ENCODE measurements at regions not wholly inside any gene's neighbourhood (a gene's known extent, or its start where the extent isn't known, plus 50 kb on each side); places are given as distances from the start of the nearest gene placed in this dataset.

GRCh38 chr2:13034861-13035260 lies 318.1 kb downstream of the TRIB2 start (continued):
- TF ChIP-seq NANOG (IDR thresholded peaks at IDR 0.05; ENCODE audit: borderline replicate concordance) (no peak), ZNF331 (CRISPR knock-in tag; IDR thresholded peaks at IDR 0.05; ENCODE audit: low read depth) (no peak)

GRCh38 chr2:13035866-13036265 lies 319.1 kb downstream of the TRIB2 start:
- Histone ChIP-seq H3F3A (replicated peaks; ENCODE audit: low read depth) (no peaks in the 10 kb centered on the region), H3K4me2 (no peak overlapping the region), H3K79me2 (replicated peaks; ENCODE audit: insufficient read depth) (no peaks in the 10 kb centered on the region), H4K20me1 (replicated peaks; ENCODE audit: insufficient read depth) (no peaks in the 10 kb centered on the region), H2AFZ (no peak overlapping the region), H3K36me3 (ENCODE audit: insufficient read depth) (no peaks in the 10 kb centered on the region), H3K4me3 (no peak overlapping the region), H3K27me3 (ENCODE audit: insufficient read depth) (no peaks in the 10 kb centered on the region), H3K4me1 (ENCODE audit: insufficient read depth) (no peaks in the 10 kb centered on the region), H3K27ac (ENCODE audit: low read depth) (no peak overlapping the region), H3K9me2 (ENCODE audit: insufficient read depth) (no peaks in the 10 kb centered on the region)
- Mint-ChIP-seq H3K9me3 (peaks cover 4% of the 10 kb centered on the region; the same call in 2 of the 3 replicates), H3K36me3 (ENCODE audit: low read depth) (no peaks in the 10 kb centered on the region), H3K27ac (no peak overlapping the region), H3K27me3 (ENCODE audit: insufficient read depth, low read depth, poor library complexity) (no peaks in the 10 kb centered on the region), H3K4me3 (no peak overlapping the region), H3K4me1 (no peaks in the 10 kb centered on the region)
- DNase-seq (ENCODE audit: low spot score) (no peak), ATAC-seq (no peak)
- TF ChIP-seq POLR2AphosphoS5 (IDR thresholded peaks at IDR 0.05; ENCODE audit: low read depth): no peak
- no peak for TF ChIP-seq JUNB (IDR thresholded peaks at IDR 0.05; ENCODE audit: unreplicated experiment)
- TF ChIP-seq CTCF (conservative IDR thresholded peaks at IDR 0.05; ENCODE audit: low read depth in 2 of 2): no peak
- no peak for TF ChIP-seq EZH2phosphoT487 (IDR thresholded peaks at IDR 0.05; ENCODE audit: unreplicated experiment)
- TF ChIP-seq ZNF114 (CRISPR knock-in tag; IDR thresholded peaks at IDR 0.05): no peak
- TF ChIP-seq ZNF331 (CRISPR knock-in tag; IDR thresholded peaks at IDR 0.05; ENCODE audit: low read depth): no peak
- no peak for TF ChIP-seq REST (IDR thresholded peaks at IDR 0.05; ENCODE audit: unreplicated experiment)
- TF ChIP-seq CREB1 (CRISPR knock-in tag; IDR thresholded peaks at IDR 0.05; ENCODE audit: low read depth): no peak
- TF ChIP-seq STAT1 (IDR thresholded peaks at IDR 0.05; ENCODE audit: unreplicated experiment): no peak
- no peak for TF ChIP-seq ETS1 (IDR thresholded peaks at IDR 0.05)
- TF ChIP-seq ZNF462 (CRISPR knock-in tag; IDR thresholded peaks at IDR 0.05): no peak
